Calu3 (cell line): ENCODE measurements at regions not wholly inside any gene's neighbourhood (a gene's known extent, or its start where the extent isn't known, plus 50 kb on each side); places are given as distances from the start of the nearest gene placed in this dataset.
"Not testable (repeated sequence)": the region's sequence is repeated elsewhere in the genome, so short reads cannot be mapped to it uniquely, and the experiment has no call there.

ENCODE experiments used
- BruUV-seq: library from RNA; stranded (reverse); fragments of 400-500 nt; replicated peaks from 2 replicates; lab custom pipeline; 2021; lab: Mats Ljungman, UMichigan
- CTCF ChIA-PET: fragments of 300-600 bp; sonication (Branson Sonifier 250); formaldehyde crosslinking; loops from one replicate; lab custom pipeline; 2022; ENCODE audit warnings: antibody characterized with exemption; lab: Charles Lee
- DNase-seq: peaks from one replicate; pipeline ENCODE4 v3.0.0; 2022
- H3K27ac Mint-ChIP-seq: one replicate; pipeline ENCODE4 v1.8.0; 2022; ENCODE audit warnings: mixed read lengths; ENCODE audit not compliant: unreplicated experiment
- H3K27me3 Mint-ChIP-seq: one replicate; pipeline ENCODE4 v1.8.0; 2022; ENCODE audit warnings: mixed read lengths; ENCODE audit not compliant: unreplicated experiment
- H3K36me3 Mint-ChIP-seq: one replicate; pipeline ENCODE4 v1.8.0; 2022; ENCODE audit warnings: mild to moderate bottlenecking, moderate library complexity, mixed read lengths; ENCODE audit not compliant: insufficient read depth, unreplicated experiment
- H3K4me1 Mint-ChIP-seq: one replicate; pipeline ENCODE4 v1.8.0; 2022; ENCODE audit warnings: mild to moderate bottlenecking, low read depth, mixed read lengths; ENCODE audit not compliant: unreplicated experiment
- H3K4me3 Mint-ChIP-seq: one replicate; pipeline ENCODE4 v1.8.0; 2022; ENCODE audit warnings: mild to moderate bottlenecking, low read depth, moderate library complexity, mixed read lengths; ENCODE audit not compliant: unreplicated experiment
- H3K9me3 Mint-ChIP-seq: one replicate; pipeline ENCODE4 v1.8.0; 2022; ENCODE audit warnings: low read depth, mixed read lengths; ENCODE audit not compliant: unreplicated experiment
- CTCF ChIP-seq: fragments of 200-600 bp; IDR thresholded peaks from one replicate; pipeline ENCODE4 v1.8.0; 2022; ENCODE audit warnings: antibody characterized with exemption; ENCODE audit not compliant: unreplicated experiment
- intact Hi-C: fragments of 100-400 bp; cut with micrococcal nuclease; formaldehyde crosslinking; loops from one replicate; pipeline ENCODE4 v1.10.0; 2022; ENCODE audit not compliant: unreplicated experiment

DNA sequence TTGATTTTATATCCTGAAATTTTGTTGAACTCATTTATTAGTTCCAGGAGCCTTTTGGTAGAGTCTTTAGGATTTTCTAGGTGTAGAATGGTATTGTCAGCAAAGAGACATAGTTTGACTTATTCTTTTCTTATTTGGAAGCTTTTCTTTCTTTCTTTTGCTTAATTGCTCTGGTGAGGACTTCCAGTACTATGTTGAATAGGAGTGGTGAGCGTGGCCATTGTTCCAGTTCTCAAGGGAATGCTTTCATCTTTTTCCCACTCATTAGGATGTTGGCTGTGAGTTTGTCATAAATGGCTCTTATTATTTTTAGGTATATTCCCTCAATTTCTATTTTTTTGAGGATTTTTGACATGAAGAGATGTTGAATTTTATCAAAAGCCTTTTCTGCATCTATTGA lies 182.2 kb upstream of the SPRY2 start:
- Mint-ChIP-seq H3K27ac (no peak overlapping the region), H3K4me1 (no peaks in the 10 kb centered on the region), H3K9me3 (peaks cover 6% of the 10 kb centered on the region), H3K27me3 (no peaks in the 10 kb centered on the region), H3K36me3 (no peaks in the 10 kb centered on the region), H3K4me3 (no peak overlapping the region)
- intact Hi-C loops = no loop called here
- no TSS peak for BruUV-seq
- CTCF ChIA-PET = no interaction called here
- TF ChIP-seq CTCF = no peak
- DNase-seq = no peak

GRCh38 chr13:80522463-80522862 lies 181.5 kb upstream of the SPRY2 start:
- H3K4me1 Mint-ChIP-seq, H3K4me3 Mint-ChIP-seq, BruUV-seq, intact Hi-C loops, H3K36me3 Mint-ChIP-seq, H3K27me3 Mint-ChIP-seq, H3K27ac Mint-ChIP-seq, DNase-seq, CTCF ChIA-PET, H3K9me3 Mint-ChIP-seq: not testable (repeated sequence)

DNA sequence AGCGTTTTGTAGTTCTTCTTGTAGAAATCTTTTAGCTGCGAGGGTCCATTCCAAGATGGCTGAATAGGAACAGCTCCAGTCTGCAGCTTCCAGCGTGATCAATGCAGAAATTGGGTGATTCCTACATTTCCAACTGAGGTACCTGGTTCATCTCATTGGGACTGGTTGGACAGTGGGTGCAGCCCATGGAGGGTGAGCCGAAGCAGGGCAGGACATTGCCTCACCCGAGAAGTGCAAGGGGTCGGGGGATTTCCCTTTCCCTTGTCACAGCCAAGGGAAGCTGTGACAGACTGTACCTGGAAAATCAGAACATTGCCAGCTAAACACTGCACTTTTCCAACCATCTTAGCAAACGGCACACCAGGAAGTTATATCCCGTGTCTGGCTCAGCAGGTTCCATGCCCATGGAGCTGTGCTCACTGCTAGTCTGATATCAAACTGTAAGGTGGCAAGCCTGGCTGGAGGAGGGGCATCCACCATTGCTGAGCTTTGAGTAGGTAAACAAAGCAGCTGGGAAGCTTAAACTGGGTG lies 176.0 kb upstream of the SPRY2 start:
- H3K36me3 Mint-ChIP-seq = no peaks in the 10 kb centered on the region
- intact Hi-C loops = no loop called here
- DNase-seq = no peak
- H3K27me3 Mint-ChIP-seq = no peaks in the 10 kb centered on the region
- CTCF ChIA-PET = no interaction called here
- TF ChIP-seq CTCF = no peak
- no peak overlapping the region for H3K4me3 Mint-ChIP-seq
- peaks cover 5% of the 10 kb centered on the region for H3K9me3 Mint-ChIP-seq
- no peak overlapping the region for H3K27ac Mint-ChIP-seq
- BruUV-seq = no TSS peak
- no peaks in the 10 kb centered on the region for H3K4me1 Mint-ChIP-seq

DNA sequence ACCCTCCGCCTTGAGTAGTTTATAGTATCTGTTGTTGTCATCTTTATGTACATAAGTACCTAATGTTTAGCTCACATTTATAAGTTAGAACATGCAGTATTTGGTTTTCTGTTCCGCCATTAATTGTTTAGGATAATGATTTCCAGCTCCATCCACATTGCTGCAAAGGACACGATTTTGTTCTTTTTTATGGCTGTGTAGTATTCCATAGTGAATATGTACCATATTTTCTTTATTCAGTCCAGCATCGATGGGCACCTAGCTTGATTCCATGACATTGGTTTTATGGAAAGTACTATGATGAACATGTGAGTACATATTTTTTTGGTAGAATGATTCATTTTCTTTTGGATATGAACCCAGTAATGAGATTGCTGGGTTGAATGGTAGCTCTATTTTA lies 174.4 kb upstream of the SPRY2 start:
- Mint-ChIP-seq H3K9me3 (peaks cover 5% of the 10 kb centered on the region), H3K4me1 (no peaks in the 10 kb centered on the region), H3K27me3 (no peaks in the 10 kb centered on the region), H3K4me3 (no peak overlapping the region), H3K36me3 (no peaks in the 10 kb centered on the region), H3K27ac (no peak overlapping the region)
- intact Hi-C loops = no loop called here
- BruUV-seq = no TSS peak
- TF ChIP-seq CTCF = no peak
- CTCF ChIA-PET = no interaction called here
- no peak for DNase-seq

GRCh38 chr13:80513196-80513595 lies 172.3 kb upstream of the SPRY2 start:
- TF ChIP-seq CTCF = no peak
- no peaks in the 10 kb centered on the region for H3K27me3 Mint-ChIP-seq

More at GRCh38 chr13:80513196-80513595, 172.3 kb upstream of the SPRY2 start:
- Mint-ChIP-seq H3K36me3 (no peaks in the 10 kb centered on the region), H3K4me1 (no peaks in the 10 kb centered on the region), H3K4me3 (no peak overlapping the region), H3K9me3 (peaks cover 3% of the 10 kb centered on the region), H3K27ac (no peak overlapping the region)
- BruUV-seq = no TSS peak
- no peak for DNase-seq
- CTCF ChIA-PET = no interaction called here
- intact Hi-C loops = no loop called here
